Stomach (tissue), 8 donors: ENCODE measurements at regions not wholly inside any gene's neighbourhood (a gene's known extent, or its start where the extent isn't known, plus 50 kb on each side); places are given as distances from the start of the nearest gene placed in this dataset.

Source experiments
- DNase-seq, 2 donors: peaks; one replicate each; pipeline versions ENCODE4 v3.0.0 to v3.0.0-alpha.2; 2013 to 2019
- H3K27ac ChIP-seq, 5 donors: fragments of 200-600 bp in 4 of 5; sonication (generic) in 4 of 5; one replicate each; pipeline ENCODE4 v1.5.1; 2013 to 2019; ENCODE audit warnings: mild to moderate bottlenecking in 1 of 5, moderate library complexity in 1 of 5
- H3K27me3 ChIP-seq, 3 donors: fragments of 200-600 bp; sonication (generic); one replicate each; pipeline ENCODE4 v1.5.1; 2017 to 2019; ENCODE audit warnings: mixed run types in 1 of 3
- H3K36me3 ChIP-seq, 4 donors: fragments of 200-600 bp; sonication (generic); 1 replicate in 3 of 4; 2 replicates in 1 of 4; pipeline ENCODE4 v1.5.1; 2016 to 2019
- H3K4me1 ChIP-seq, 4 donors: fragments of 200-600 bp; sonication (generic); one replicate each; pipeline ENCODE4 v1.5.1; 2016 to 2019
- H3K4me3 ChIP-seq, 4 donors: fragments of 200-600 bp; sonication (generic) in 3 of 4; one replicate each; pipeline ENCODE4 v1.5.1; 2016 to 2019; ENCODE audit warnings: mild to moderate bottlenecking in 1 of 4
- H3K9me3 ChIP-seq, 4 donors: fragments of 200-600 bp; sonication (generic); one replicate each; pipeline ENCODE4 v1.5.1; 2016 to 2019
- CTCF ChIP-seq, 7 experiments: fragments of 450-650 bp in 4 of 7; fragments of 200-600 bp in 3 of 7; sonication (generic) in 3 of 7; IDR thresholded peaks; one replicate each; pipeline ENCODE4 v1.5.1; 2016 to 2019; ENCODE audit warnings: antibody characterized with exemption in 7 of 7, control low read depth in 2 of 7, mild to moderate bottlenecking in 1 of 7
- EP300 ChIP-seq: sonication (generic); formaldehyde crosslinking; IDR thresholded peaks from one replicate; pipeline ENCODE4 v1.6.1; 2017; ENCODE audit warnings: antibody characterized with exemption
- POLR2A ChIP-seq, 4 donors: fragments of 450-650 bp; IDR thresholded peaks; one replicate each; pipeline ENCODE4 v1.6.1; 2016; ENCODE audit warnings: antibody characterized with exemption in 4 of 4, control low read depth in 2 of 4, mild to moderate bottlenecking in 1 of 4, moderate library complexity in 1 of 4
- POLR2AphosphoS5 ChIP-seq, 3 donors: sonication (generic); formaldehyde crosslinking; IDR thresholded peaks; one replicate each; pipeline ENCODE4 v1.6.1; 2016; ENCODE audit warnings: antibody characterized with exemption in 3 of 3
- WGBS, 5 donors: extraction: QIAGEN DNeasy Blood & Tissue Kit in 3 of 5; methylation state at CpG; one replicate each; pipeline versions ENCODE4 v1.1.5 to v1.1.7; 2013 to 2018; 5-methylcytosine and 5-hydroxymethylcytosine counted together
- intact Hi-C: fragments of 100-400 bp; cut with DNase I; formaldehyde crosslinking; loops from one replicate; pipeline ENCODE4 v1.15.1; 2023; ENCODE audit warnings: low total_unique reads
- donor health status: healthy with polysubstance abuse.
- donor health status: Bipolar disorder and iron deficiency.
- donor health status: healthy.

GRCh38 chr6:66897576-66897975 is 1190.5 kb upstream of the EYS start:
- peak in 1 of 2 donors; percentile 5 for DNase-seq
- H3K4me3 ChIP-seq, result no peak overlapping the region
- H3K4me1 ChIP-seq, result no peaks in the 10 kb centered on the region
- no peak for TF ChIP-seq EP300
- TF ChIP-seq POLR2AphosphoS5 (IDR thresholded peaks at IDR 0.05), result no peak
- TF ChIP-seq POLR2A (IDR thresholded peaks at IDR 0.05), result no peak
- no peak for TF ChIP-seq CTCF (IDR thresholded peaks at IDR 0.05)
- intact Hi-C loops, result no loop called here
- peaks cover 0 to 19% (median 10%) of the 10 kb centered on the region in 4 donors for H3K9me3 ChIP-seq
- H3K36me3 ChIP-seq, result no peaks in the 10 kb centered on the region
- no peak overlapping the region for H3K27ac ChIP-seq
- H3K27me3 ChIP-seq, result no peaks in the 10 kb centered on the region
- WGBS, 5 donors, result 64 to 87% (median 78%) methylated on average over 2 of the region's 2 CpGs

- DNase-seq, result no peak
- WGBS, 5 donors, result 82 to 91% (median 88%) methylated on average over 5 of the region's 5 CpGs
- H3K27ac ChIP-seq, result no peak overlapping the region
- H3K4me3 ChIP-seq, result no peak overlapping the region
- intact Hi-C loops, result no loop called here
- peaks cover 0 to 19% (median 10%) of the 10 kb centered on the region in 4 donors for H3K9me3 ChIP-seq
- no peaks in the 10 kb centered on the region for H3K4me1 ChIP-seq
- TF ChIP-seq POLR2AphosphoS5 (IDR thresholded peaks at IDR 0.05) (no peak), EP300 (no peak), CTCF (IDR thresholded peaks at IDR 0.05) (no peak), POLR2A (IDR thresholded peaks at IDR 0.05) (no peak)
- H3K36me3 ChIP-seq, result no peaks in the 10 kb centered on the region
- H3K27me3 ChIP-seq, result no peaks in the 10 kb centered on the region
Observed at GRCh38 chr6:66896415-66896814, 1189.4 kb upstream of the EYS start.

GRCh38 chr6:66883453-66883852 is 1176.4 kb upstream of the EYS start:
- peaks cover 6 to 27% (median 25%) of the 10 kb centered on the region in 4 donors for H3K9me3 ChIP-seq
- no peak overlapping the region for H3K4me3 ChIP-seq
- no peak for DNase-seq
- 62 to 89% (median 73%) methylated on average over 1 of the region's 1 CpG for WGBS, 5 donors
- H3K36me3 ChIP-seq, result no peaks in the 10 kb centered on the region
- H3K4me1 ChIP-seq, result no peaks in the 10 kb centered on the region
- intact Hi-C loops, result no loop called here
- no peak overlapping the region for H3K27ac ChIP-seq
- no peaks in the 10 kb centered on the region for H3K27me3 ChIP-seq
- TF ChIP-seq POLR2A (IDR thresholded peaks at IDR 0.05) (no peak), CTCF (IDR thresholded peaks at IDR 0.05) (no peak), POLR2AphosphoS5 (IDR thresholded peaks at IDR 0.05) (no peak), EP300 (no peak)

GRCh38 chr6:66866801-66867200 is 1159.8 kb upstream of the EYS start:
- 91 to 98% (median 92%) methylated on average over 1 of the region's 1 CpG for WGBS, 5 donors
- no peaks in the 10 kb centered on the region for H3K4me1 ChIP-seq
- no peak overlapping the region for H3K4me3 ChIP-seq
- no peak for TF ChIP-seq POLR2A (IDR thresholded peaks at IDR 0.05)
- no peak for TF ChIP-seq POLR2AphosphoS5 (IDR thresholded peaks at IDR 0.05)
- no peak for TF ChIP-seq EP300
- TF ChIP-seq CTCF (IDR thresholded peaks at IDR 0.05), result no peak
- DNase-seq, result no peak
- intact Hi-C loops, result no loop called here
- H3K27ac ChIP-seq, result no peak overlapping the region
- no peaks in the 10 kb centered on the region for H3K27me3 ChIP-seq
- peaks cover 0 to 5% (median 0%) of the 10 kb centered on the region in 4 donors for H3K9me3 ChIP-seq
- no peaks in the 10 kb centered on the region for H3K36me3 ChIP-seq
